HepG2 (cell line): ENCODE measurements at regions not wholly inside any gene's neighbourhood (a gene's known extent, or its start where the extent isn't known, plus 50 kb on each side); places are given as distances from the start of the nearest gene placed in this dataset.

Experiments used
- ATAC-seq: fragments of 200-7000 bp; cut with Tn5 transposase; 3 replicates; pipeline ENCODE4 v1.9.1; 2020; ENCODE audit warnings: mild to moderate bottlenecking, moderate library complexity
- BruUV-seq: library from RNA; stranded (reverse); fragments of 400-500 nt; replicated peaks from 2 replicates; lab custom pipeline; 2021; lab: Mats Ljungman, UMichigan
- CTCF ChIA-PET: fragments of 300-600 bp; formaldehyde crosslinking; extraction: SDS; loops from one replicate; lab custom pipeline; 2021; ENCODE audit warnings: low total read pairs, inconsistent platforms, low intra/inter-chr PET ratio; lab: Yijun Ruan, JAX
- POLR2A ChIA-PET: fragments of 350-600 bp; sonication (Branson Sonifier 250); formaldehyde crosslinking; loops from one replicate; lab custom pipeline; 2020; ENCODE audit warnings: antibody characterized with exemption, inconsistent platforms; lab: Yijun Ruan, JAX
- DNase-seq: peaks from one replicate; pipeline ENCODE4 v3.0.0-alpha.2; 2015; ENCODE audit warnings: low spot score
- FAIRE-seq: peaks from 3 replicates; lab custom pipeline; 2011; peaks lifted over from hg19 to GRCh38; lab: Jason Lieb, UNC
- H2AFZ ChIP-seq: one replicate; pipeline ENCODE4 v1.6.1; 2011; ENCODE audit warnings: low read length, inconsistent platforms
- H3K27ac ChIP-seq: fragments of 300-600 bp; 3 replicates; pipeline ENCODE4 v1.8.0; 2011; ENCODE audit warnings: mixed run types, mild to moderate bottlenecking, mixed read lengths, low read length, inconsistent platforms; ENCODE audit not compliant: insufficient read depth; ENCODE audit errors: extremely low read length
- H3K27me3 ChIP-seq, 2 experiments: fragments of 200-600 bp in 1 of 2; 2 replicates in 1 of 2; 3 replicates in 1 of 2; pipeline versions ENCODE4 v1.6.0 to v1.8.0; 2011; ENCODE audit warnings: low read length in 2 of 2, mild to moderate bottlenecking in 2 of 2, moderate library complexity in 2 of 2, inconsistent platforms in 1 of 2; ENCODE audit not compliant: insufficient read depth in 2 of 2, control insufficient read depth in 1 of 2
- H3K36me3 ChIP-seq, 2 experiments: fragments of 200-600 bp in 1 of 2; replicated peaks in 1 of 2; 2 replicates in 1 of 2; 3 replicates in 1 of 2; pipeline versions ENCODE4 v1.5.1 to v1.8.0; 2011; ENCODE audit warnings: low read length in 2 of 2, inconsistent platforms in 1 of 2; ENCODE audit not compliant: insufficient read depth in 2 of 2, control insufficient read depth in 1 of 2
- H3K4me1 ChIP-seq: 2 replicates; pipeline ENCODE4 v1.5.1; 2012; ENCODE audit warnings: low read length, inconsistent platforms; ENCODE audit not compliant: insufficient read depth
- H3K4me2 ChIP-seq: 2 replicates; pipeline ENCODE4 v1.6.0; 2011; ENCODE audit warnings: low read depth, low read length, inconsistent platforms
- H3K4me3 ChIP-seq, 3 experiments: fragments of 200-600 bp in 1 of 3; sonication (generic), shearing (Covaris generic) in 1 of 3; replicated peaks in 1 of 3; 2 replicates each; pipeline ENCODE4 v1.5.1; 2011 to 2016; ENCODE audit warnings: low read length in 3 of 3, inconsistent platforms in 2 of 3, low read depth in 2 of 3, mild to moderate bottlenecking in 2 of 3, control low read depth in 1 of 3, mixed read lengths in 1 of 3; ENCODE audit not compliant: insufficient read depth in 1 of 3
- H3K79me2 ChIP-seq: one replicate; pipeline ENCODE4 v1.6.1; 2011; ENCODE audit warnings: low read length, inconsistent platforms; ENCODE audit not compliant: insufficient read depth
- H3K9ac ChIP-seq: 2 replicates; pipeline ENCODE4 v1.6.0; 2011; ENCODE audit warnings: mild to moderate bottlenecking, low read depth, low read length, inconsistent platforms; ENCODE audit not compliant: insufficient read depth
- H3K9me3 ChIP-seq: 2 replicates; pipeline ENCODE4 v1.5.1; 2012; ENCODE audit warnings: mild to moderate bottlenecking, low read length
- H4K20me1 ChIP-seq: 2 replicates; pipeline ENCODE4 v1.6.0; 2011; ENCODE audit warnings: inconsistent platforms, mild to moderate bottlenecking, low read length, moderate library complexity; ENCODE audit not compliant: insufficient read depth
- AHDC1 ChIP-seq: sonication (generic); formaldehyde crosslinking; IDR thresholded peaks from 2 replicates; pipeline ENCODE4 v1.5.1; 2020; ENCODE audit warnings: mild to moderate bottlenecking, missing genetic modification reagents, borderline replicate concordance
- BRCA1 ChIP-seq: sonication (generic); formaldehyde crosslinking; IDR thresholded peaks from 2 replicates; pipeline ENCODE4 v1.4.0; 2020; ENCODE audit warnings: missing genetic modification reagents
- CBFB ChIP-seq: sonication (generic); formaldehyde crosslinking; IDR thresholded peaks from 2 replicates; pipeline ENCODE4 v1.4.0; 2020; ENCODE audit warnings: missing genetic modification reagents
- PBX3 ChIP-seq: sonication (generic); formaldehyde crosslinking; IDR thresholded peaks from 2 replicates; pipeline ENCODE4 v1.8.1; 2023; ENCODE audit warnings: missing genetic modification reagents, inconsistent platforms, borderline replicate concordance
- ZHX1 ChIP-seq: sonication (generic); formaldehyde crosslinking; IDR thresholded peaks from 2 replicates; pipeline ENCODE4 v1.8.1; 2022; ENCODE audit warnings: low read depth, mild to moderate bottlenecking, missing genetic modification reagents
- ZMYM4 ChIP-seq: sonication (generic); formaldehyde crosslinking; IDR thresholded peaks from 2 replicates; pipeline ENCODE4 v1.8.1; 2023; ENCODE audit warnings: mild to moderate bottlenecking, missing genetic modification reagents
- ZNF816 ChIP-seq: sonication (generic); formaldehyde crosslinking; IDR thresholded peaks from 2 replicates; pipeline ENCODE4 v1.8.0; 2022; ENCODE audit warnings: missing genetic modification reagents, mild to moderate bottlenecking, borderline replicate concordance
- WGBS: methylation state at CpG from one replicate; pipeline ENCODE4 v1.1.6; 2017; ENCODE audit warnings: low lambda C conversion rate; 5-methylcytosine and 5-hydroxymethylcytosine counted together
- in situ Hi-C: cut with HindIII; loops from 2 replicates; pipeline ENCODE4 v1.10.0; 2017; ENCODE audit warnings: low pct_unique_long_range_greater_than_20kb; ENCODE audit not compliant: extremely low pct_ligation_motif_present
- intact Hi-C: fragments of 100-400 bp; cut with micrococcal nuclease; formaldehyde crosslinking; loops from one replicate; pipeline ENCODE4 v1.10.0; 2022; ENCODE audit not compliant: unreplicated experiment

- ATAC-seq (no peak), FAIRE-seq (no peak), DNase-seq (no peak)
- no peak overlapping the region for H3K27ac ChIP-seq
- WGBS = 57% methylated on average over 5 of the region's 5 CpGs
- no peak overlapping the region for H3K4me2 ChIP-seq
- H3K4me1 ChIP-seq = no peaks in the 10 kb centered on the region
- H3K36me3 ChIP-seq = no peaks in the 10 kb centered on the region
- no peaks in the 10 kb centered on the region for H3K9me3 ChIP-seq
- intact Hi-C loops = no loop called here
- no peak overlapping the region for H3K4me3 ChIP-seq
- H3K27me3 ChIP-seq = peaks cover 0 to 4% of the 10 kb centered on the region in 2 experiments; a peak in 3 of 5 replicates
- in situ Hi-C loops = loop anchor here (25.0 kb wide), 1 partner anchor 334 kb away; no protein-coding TSS in a partner anchor
- ChIA-PET POLR2A (no interaction called here), CTCF (no interaction called here)
- H2AFZ ChIP-seq = no peak overlapping the region
- no peaks in the 10 kb centered on the region for H3K79me2 ChIP-seq
- H3K9ac ChIP-seq = no peak overlapping the region
- no peaks in the 10 kb centered on the region for H4K20me1 ChIP-seq
- no TSS peak for BruUV-seq
- no peak for TF ChIP-seq ZMYM4
- TF ChIP-seq, all 625 proteins: peak for 0
Measured at GRCh38 chr2:133878326-133878725, 310.1 kb upstream of the NCKAP5 start.

- no peaks in the 10 kb centered on the region for H3K36me3 ChIP-seq
- peaks cover 0 to 4% of the 10 kb centered on the region in 2 experiments; a peak in 3 of 5 replicates for H3K27me3 ChIP-seq
- 94% methylated on average over 1 of the region's 1 CpG for WGBS
- H2AFZ ChIP-seq = no peak overlapping the region
- intact Hi-C loops (loop anchor here (10.0 kb wide), 2 partner anchors 895 to 1005 kb away; no protein-coding TSS in a partner anchor), in situ Hi-C loops (loop anchor here (10.0 to 25.0 kb wide), 2 partner anchors 333 to 575 kb away; no protein-coding TSS in a partner anchor)
- no peak overlapping the region for H3K9ac ChIP-seq
- DNase-seq = no peak
- no peak for FAIRE-seq
- no TSS peak for BruUV-seq
- ChIA-PET CTCF (no interaction called here), POLR2A (no interaction called here)
- H3K4me3 ChIP-seq = no peak overlapping the region
- H3K4me2 ChIP-seq = no peak overlapping the region
- no peaks in the 10 kb centered on the region for H3K79me2 ChIP-seq
- no peak for ATAC-seq
- H3K4me1 ChIP-seq = no peaks in the 10 kb centered on the region
- no peak overlapping the region for H3K27ac ChIP-seq
- H4K20me1 ChIP-seq = no peaks in the 10 kb centered on the region
- H3K9me3 ChIP-seq = no peaks in the 10 kb centered on the region
- TF ChIP-seq ZHX1 (CRISPR knock-in tag) (no peak), ZNF816 (no peak), BRCA1 (no peak), AHDC1 (CRISPR knock-in tag) (no peak), PBX3 (CRISPR knock-in tag) (no peak), CBFB (CRISPR knock-in tag) (no peak)
Measured at GRCh38 chr2:133879703-133880102, 311.4 kb upstream of the NCKAP5 start.
